Prostate gland (tissue), 2 donors: ENCODE measurements at regions not wholly inside any gene's neighbourhood (a gene's known extent, or its start where the extent isn't known, plus 50 kb on each side); places are given as distances from the start of the nearest gene placed in this dataset.

Experiments
- POLR2A ChIP-seq: fragments of 450-650 bp; IDR thresholded peaks from one replicate; pipeline ENCODE4 v1.6.1; 2016; ENCODE audit warnings: antibody characterized with exemption, mild to moderate bottlenecking
- TF ChIP-seq, protein P1 (sequence below), 4 experiments: fragments of 200-600 bp in 2 of 4; fragments of 450-650 bp in 2 of 4; sonication (generic) in 2 of 4; IDR thresholded peaks; 1 replicate in 3 of 4; 2 replicates in 1 of 4; pipeline ENCODE4 v1.5.1; 2016 to 2019; ENCODE audit warnings: antibody characterized with exemption in 4 of 4, mild to moderate bottlenecking in 2 of 4, moderate library complexity in 2 of 4

DNA sequence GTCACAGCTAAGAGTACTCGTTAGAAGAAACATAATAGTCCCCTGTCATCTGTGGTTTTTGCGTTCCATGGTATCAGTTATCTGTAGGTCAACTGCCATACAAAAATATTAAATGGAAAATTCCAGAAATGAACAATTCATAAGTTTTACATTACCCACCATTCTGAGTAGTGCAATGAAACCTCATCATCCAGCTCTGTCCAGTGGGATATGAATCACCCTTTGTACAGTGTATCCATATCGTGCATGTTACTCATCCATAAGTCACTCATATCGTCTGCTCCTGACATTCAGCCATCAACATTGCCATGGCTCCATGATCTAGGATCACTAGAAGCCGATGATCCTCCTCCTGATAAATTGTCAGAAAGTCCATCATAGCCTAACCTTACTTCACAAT is 174.9 kb upstream of the C11orf87 start:
- TF ChIP-seq, protein P1, sequence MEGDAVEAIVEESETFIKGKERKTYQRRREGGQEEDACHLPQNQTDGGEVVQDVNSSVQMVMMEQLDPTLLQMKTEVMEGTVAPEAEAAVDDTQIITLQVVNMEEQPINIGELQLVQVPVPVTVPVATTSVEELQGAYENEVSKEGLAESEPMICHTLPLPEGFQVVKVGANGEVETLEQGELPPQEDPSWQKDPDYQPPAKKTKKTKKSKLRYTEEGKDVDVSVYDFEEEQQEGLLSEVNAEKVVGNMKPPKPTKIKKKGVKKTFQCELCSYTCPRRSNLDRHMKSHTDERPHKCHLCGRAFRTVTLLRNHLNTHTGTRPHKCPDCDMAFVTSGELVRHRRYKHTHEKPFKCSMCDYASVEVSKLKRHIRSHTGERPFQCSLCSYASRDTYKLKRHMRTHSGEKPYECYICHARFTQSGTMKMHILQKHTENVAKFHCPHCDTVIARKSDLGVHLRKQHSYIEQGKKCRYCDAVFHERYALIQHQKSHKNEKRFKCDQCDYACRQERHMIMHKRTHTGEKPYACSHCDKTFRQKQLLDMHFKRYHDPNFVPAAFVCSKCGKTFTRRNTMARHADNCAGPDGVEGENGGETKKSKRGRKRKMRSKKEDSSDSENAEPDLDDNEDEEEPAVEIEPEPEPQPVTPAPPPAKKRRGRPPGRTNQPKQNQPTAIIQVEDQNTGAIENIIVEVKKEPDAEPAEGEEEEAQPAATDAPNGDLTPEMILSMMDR (IDR thresholded peaks at IDR 0.05), result no peak
- TF ChIP-seq POLR2A, result no peak
